T47D (cell line): ENCODE measurements at regions not wholly inside any gene's neighbourhood (a gene's known extent, or its start where the extent isn't known, plus 50 kb on each side); places are given as distances from the start of the nearest gene placed in this dataset.
"Not testable (repeated sequence)": the region's sequence is repeated elsewhere in the genome, so short reads cannot be mapped to it uniquely, and the experiment has no call there.

Experiments
- DNase-seq, 2 experiments: peaks; one replicate each; pipeline versions ENCODE4 v3.0.0 to v3.0.0-alpha.2; 2011 to 2012; ENCODE audit warnings: low read depth in 1 of 2, low spot score in 1 of 2
- JUND ChIP-seq: IDR thresholded peaks from 2 replicates; pipeline ENCODE4 v1.6.1; 2012; ENCODE audit warnings: low read depth
- in situ Hi-C: cut with HindIII; loops from 2 replicates; pipeline ENCODE4 v1.10.0; 2016; ENCODE audit warnings: low sequenced_read_pairs, low pct_unique_long_range_greater_than_20kb

GRCh38 chr22:23450434-23450795 is 129.7 kb downstream of the IGLL1 start:
- no peak for DNase-seq
- TF ChIP-seq JUND, result no peak
- in situ Hi-C loops, result no loop called here

DNA sequence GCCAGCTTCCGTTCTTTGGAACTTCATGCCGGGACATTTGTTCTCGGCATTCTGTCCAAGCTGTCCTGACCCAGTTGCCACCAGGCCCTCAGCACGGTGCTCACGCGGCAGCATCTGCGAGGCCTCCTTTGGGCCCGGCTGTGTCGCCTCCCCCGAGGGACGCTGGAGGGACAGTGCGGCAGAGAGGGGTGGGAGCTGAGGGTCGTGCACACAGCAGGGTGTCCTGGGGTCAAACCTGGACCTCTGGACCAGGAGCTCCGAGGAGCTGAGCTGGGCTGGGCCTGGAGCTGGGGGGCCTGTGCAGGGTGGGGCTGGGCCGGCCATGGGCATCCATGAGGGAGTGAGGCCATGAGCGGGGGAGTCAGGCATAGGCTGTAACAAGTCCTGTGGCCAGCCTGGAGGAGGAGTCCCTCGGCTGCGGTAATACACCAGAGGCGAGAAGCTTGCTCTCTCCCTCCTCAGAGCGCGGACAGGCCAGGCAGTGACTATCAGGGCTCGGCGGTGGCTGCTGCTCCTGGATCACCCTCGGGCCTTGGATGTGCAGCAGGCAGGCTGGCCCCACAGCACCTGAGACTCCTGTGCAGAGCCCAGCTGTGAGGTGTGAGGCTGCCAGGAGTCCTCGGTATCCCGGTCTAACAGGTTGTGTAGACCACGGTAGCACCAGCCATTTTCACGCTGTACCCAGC is 130.2 kb downstream of the IGLL1 start:
- DNase-seq, in situ Hi-C loops: not testable (repeated sequence)

DNA sequence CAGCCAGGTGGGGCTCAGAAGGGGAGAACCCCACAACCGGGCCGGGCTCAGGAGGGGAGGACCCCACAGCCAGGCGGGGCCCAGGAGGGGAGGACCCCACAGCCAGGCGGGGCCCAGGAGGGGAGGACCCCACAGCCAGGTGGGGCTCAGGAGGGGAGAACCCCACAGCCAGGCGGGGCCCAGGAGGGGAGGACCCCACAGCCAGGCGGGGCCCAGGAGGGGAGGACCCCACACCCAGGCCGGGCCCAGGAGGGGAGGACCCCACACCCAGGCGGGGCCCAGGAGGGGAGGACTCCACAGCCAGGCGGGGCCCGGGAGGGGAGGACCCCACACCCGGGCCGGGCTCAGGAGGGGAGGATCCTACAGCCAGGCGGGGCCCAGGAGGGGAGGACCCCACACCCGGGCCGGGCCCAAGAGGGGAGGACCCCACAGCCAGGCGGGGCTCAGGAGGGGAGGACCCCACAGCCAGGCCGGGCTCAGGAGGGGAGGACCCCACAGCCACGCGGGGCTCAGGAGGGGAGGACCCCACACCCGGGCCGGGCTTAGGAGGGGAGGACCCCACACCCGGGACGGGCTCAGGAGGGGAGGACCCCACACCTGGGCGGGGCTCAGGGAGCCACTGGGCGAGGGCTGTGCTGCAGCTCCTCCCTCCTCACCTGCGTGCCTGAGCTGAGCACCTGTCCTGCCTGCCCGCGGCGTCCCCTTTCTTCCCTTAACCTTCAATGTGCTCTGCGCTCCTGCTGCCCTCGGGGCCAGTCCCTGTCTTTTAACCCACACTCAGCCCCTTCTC is 131.4 kb downstream of the IGLL1 start:
- in situ Hi-C loops, DNase-seq: not testable (repeated sequence)

GRCh38 chr22:23446796-23447350 is 133.2 kb downstream of the IGLL1 start:
- DNase-seq, result no peak
- in situ Hi-C loops, result no loop called here
- no peak for TF ChIP-seq JUND

- in situ Hi-C loops, DNase-seq: not testable (repeated sequence)
These were observed 133.9 kb downstream of the IGLL1 start for GRCh38 chr22:23446194-23446593.

DNA sequence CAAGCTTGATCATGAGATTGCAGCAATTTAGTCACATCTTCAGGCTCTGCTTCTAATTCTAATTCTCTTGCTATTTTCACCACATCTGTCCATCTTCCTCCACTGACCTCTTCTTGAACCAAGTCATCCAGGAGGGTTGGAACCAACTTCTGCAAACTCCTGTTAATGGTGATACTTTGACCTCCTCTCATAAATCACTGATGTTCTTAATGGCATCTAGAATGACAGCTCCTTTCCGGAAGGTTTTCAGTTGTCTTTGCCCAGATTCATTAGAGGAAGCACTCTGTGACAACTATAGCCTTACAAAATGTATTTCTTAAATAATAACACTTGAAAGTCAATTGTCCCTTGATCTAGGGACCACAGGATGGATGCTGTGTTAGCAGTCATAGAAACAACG is 136.2 kb downstream of the IGLL1 start:
- in situ Hi-C loops, DNase-seq: not testable (repeated sequence)

DNA sequence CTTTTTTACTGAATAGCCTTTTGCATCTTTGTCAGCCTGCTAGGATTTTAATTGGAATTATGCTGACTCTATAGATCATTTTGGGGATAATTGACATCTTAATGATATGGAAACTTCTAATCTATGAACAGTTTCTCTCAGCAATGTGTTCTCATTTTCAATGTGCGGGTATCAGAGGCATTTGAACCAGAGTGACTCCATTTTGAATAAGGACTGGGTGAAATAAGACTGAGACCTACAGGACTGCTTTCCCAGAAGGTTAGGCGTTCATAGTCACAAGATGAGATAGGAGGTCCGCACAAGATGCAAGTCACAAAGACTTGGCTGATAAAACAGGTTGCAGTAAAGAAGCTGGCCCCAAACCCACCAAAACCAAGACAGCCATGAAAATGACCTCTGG is 140.5 kb downstream of the IGLL1 start:
- DNase-seq, in situ Hi-C loops: not testable (repeated sequence)

DNA sequence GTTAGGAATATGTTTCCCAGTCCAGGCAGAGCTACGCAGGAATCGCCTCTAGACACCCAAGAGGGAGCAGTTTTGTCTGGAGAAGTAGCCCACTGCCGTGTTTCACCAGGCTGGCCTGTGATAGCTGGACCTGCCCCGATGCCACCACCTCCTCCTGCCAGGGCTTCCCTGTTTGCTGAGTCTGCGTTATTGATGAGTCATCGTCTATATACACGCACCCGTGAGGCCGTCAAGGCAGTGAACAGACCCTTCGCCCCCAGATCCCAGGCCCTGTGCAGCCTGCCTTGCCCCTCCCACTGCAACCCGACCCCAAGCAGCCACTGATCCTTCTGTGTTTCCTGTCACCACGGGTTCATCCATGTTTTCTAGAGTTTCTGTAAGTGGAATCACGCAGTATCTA is 141.9 kb downstream of the IGLL1 start:
- DNase-seq, result no peak
- in situ Hi-C loops, result no loop called here

GRCh38 chr22:23437779-23438178 is 142.3 kb downstream of the IGLL1 start:
- TF ChIP-seq JUND, result no peak
- no peak for DNase-seq

More for the DNA sequence above, 141.9 kb downstream of the IGLL1 start:
- TF ChIP-seq JUND, result no peak

DNA sequence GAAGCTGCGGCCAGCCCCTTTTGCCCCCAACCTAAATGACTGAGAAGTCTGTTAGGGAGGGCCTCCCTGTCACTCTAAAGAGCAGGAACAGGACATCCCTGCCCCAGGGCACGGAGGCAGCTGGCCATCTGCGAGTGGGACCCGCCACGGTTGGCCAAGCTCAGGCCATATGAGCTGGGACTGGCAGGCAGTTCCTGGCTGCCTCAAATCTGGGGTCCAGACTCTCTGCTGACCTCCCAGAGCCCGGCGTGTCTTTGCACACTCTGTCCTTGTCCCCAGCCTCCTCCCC is 143.0 kb downstream of the IGLL1 start:
- DNase-seq, in situ Hi-C loops: not testable (repeated sequence)

More at GRCh38 chr22:23437779-23438178, 142.3 kb downstream of the IGLL1 start:
- in situ Hi-C loops, result no loop called here

GRCh38 chr22:23436354-23437106 is 143.6 kb downstream of the IGLL1 start:
- in situ Hi-C loops, DNase-seq: not testable (repeated sequence)

- DNase-seq, in situ Hi-C loops: not testable (repeated sequence)
These were observed 144.9 kb downstream of the IGLL1 start for GRCh38 chr22:23435186-23435585.

GRCh38 chr22:23434198-23434830 is 145.8 kb downstream of the IGLL1 start:
- DNase-seq, in situ Hi-C loops: not testable (repeated sequence)

DNA sequence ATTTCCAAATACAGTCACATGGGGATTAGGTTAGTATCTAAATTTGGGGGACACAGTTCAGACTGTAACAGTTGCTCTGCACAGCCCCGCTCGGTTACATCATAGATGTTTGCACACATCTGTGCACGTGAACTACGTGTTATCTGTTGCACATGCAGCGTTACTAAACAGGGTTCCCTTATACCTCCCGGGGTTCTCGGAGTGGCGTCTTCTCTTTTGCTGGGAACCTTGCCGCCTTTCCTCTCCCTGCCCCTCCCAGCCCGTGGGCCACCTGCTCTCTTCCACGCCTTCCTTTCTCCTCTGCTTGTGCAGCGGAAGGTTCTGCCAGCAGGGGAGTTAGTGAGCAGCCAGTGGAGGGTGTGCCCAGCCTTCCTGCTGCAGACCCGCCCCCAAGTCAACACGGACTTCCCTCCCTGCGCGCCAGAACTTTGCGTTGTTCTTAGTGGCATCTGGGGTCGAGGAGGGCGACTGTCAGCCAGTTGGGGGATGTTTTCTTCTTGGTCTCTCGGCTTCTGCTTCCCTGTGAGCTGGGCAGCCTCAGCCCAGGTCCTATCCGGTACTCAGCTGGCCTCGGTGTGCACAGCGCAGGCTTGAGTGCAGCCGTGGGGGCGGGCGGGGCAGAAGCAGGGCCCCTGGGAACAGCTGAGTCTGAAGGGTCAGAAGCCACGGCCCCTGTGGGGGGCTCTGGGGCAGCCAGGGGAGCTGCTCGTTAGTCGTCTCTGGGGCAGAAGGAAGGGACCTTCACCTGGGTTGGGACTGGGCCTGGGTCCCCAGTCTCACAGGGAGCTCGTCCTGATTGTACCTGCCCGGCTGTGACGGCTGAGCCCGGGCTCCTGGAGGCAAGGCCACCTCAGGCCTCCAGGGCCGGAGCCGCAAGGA is 146.7 kb downstream of the IGLL1 start:
- peak in 1 of 2 experiments; percentile 57 for DNase-seq
- in situ Hi-C loops, result not testable (repeated sequence)

GRCh38 chr22:23432719-23433118 is 147.4 kb downstream of the IGLL1 start:
- in situ Hi-C loops, DNase-seq: not testable (repeated sequence)
